Naive B cell (primary cell): ENCODE measurements at regions not wholly inside any gene's neighbourhood (a gene's known extent, or its start where the extent isn't known, plus 50 kb on each side); places are given as distances from the start of the nearest gene placed in this dataset.

Experiments used
- ATAC-seq, 2 donors: fragments of 150-1000 bp; cut with Tn5 transposase; 2 replicates each; pipeline ENCODE4 v1.10.0; 2021; ENCODE audit warnings: low read depth in 2 of 2, mild to moderate bottlenecking in 2 of 2, moderate library complexity in 2 of 2
- DNase-seq: peaks from one replicate; pipeline ENCODE4 v3.0.0; 2022
- H3K27ac Mint-ChIP-seq, 6 donors: one replicate each; pipeline ENCODE4 v1.8.0; 2020 to 2022; ENCODE audit warnings: mild to moderate bottlenecking in 6 of 6, mixed read lengths in 6 of 6, moderate library complexity in 5 of 6, inconsistent platforms in 2 of 6
- H3K27me3 Mint-ChIP-seq, 3 donors: one replicate each; pipeline ENCODE4 v1.8.0; 2021 to 2022; ENCODE audit warnings: mixed read lengths in 3 of 3, mild to moderate bottlenecking in 1 of 3
- H3K36me3 Mint-ChIP-seq, 2 donors: one replicate each; pipeline ENCODE4 v1.8.0; 2020 to 2022; ENCODE audit warnings: mixed read lengths in 2 of 2, inconsistent platforms in 1 of 2, mild to moderate bottlenecking in 1 of 2
- H3K4me1 Mint-ChIP-seq, 3 donors: one replicate each; pipeline ENCODE4 v1.8.0; 2020 to 2022; ENCODE audit warnings: mixed read lengths in 3 of 3, inconsistent platforms in 1 of 3, mild to moderate bottlenecking in 1 of 3, moderate library complexity in 1 of 3
- H3K4me3 Mint-ChIP-seq, 8 donors: one replicate each; pipeline ENCODE4 v1.8.0; 2020 to 2022; ENCODE audit warnings: mild to moderate bottlenecking in 8 of 8, mixed read lengths in 8 of 8, moderate library complexity in 8 of 8, inconsistent platforms in 2 of 8
- H3K9me3 Mint-ChIP-seq, 7 donors: one replicate each; pipeline ENCODE4 v1.8.0; 2020 to 2022; ENCODE audit warnings: mixed read lengths in 7 of 7, mild to moderate bottlenecking in 5 of 7, inconsistent platforms in 2 of 7, moderate library complexity in 1 of 7

GRCh38 chr5:82684659-82685058 lies 392.5 kb downstream of the TMEM167A start:
- ATAC-seq (no peak), DNase-seq (no peak)
- Mint-ChIP-seq H3K27me3 (no peaks in the 10 kb centered on the region), H3K4me1 (no peaks in the 10 kb centered on the region), H3K27ac (no peak overlapping the region), H3K36me3 (no peaks in the 10 kb centered on the region), H3K4me3 (no peak overlapping the region), H3K9me3 (peaks cover 0 to 10% (median 0%) of the 10 kb centered on the region in 7 donors)

- no peak overlapping the region for H3K4me3 Mint-ChIP-seq
- ATAC-seq = no peak
- H3K4me1 Mint-ChIP-seq = no peaks in the 10 kb centered on the region
- DNase-seq = no peak
- no peaks in the 10 kb centered on the region for H3K27me3 Mint-ChIP-seq
- no peak overlapping the region for H3K27ac Mint-ChIP-seq
- no peaks in the 10 kb centered on the region for H3K36me3 Mint-ChIP-seq
- peaks cover 0 to 10% (median 0%) of the 10 kb centered on the region in 7 donors for H3K9me3 Mint-ChIP-seq
Measured at GRCh38 chr5:82684165-82684564, 393.0 kb downstream of the TMEM167A start.

GRCh38 chr5:82679660-82680059 lies 397.5 kb downstream of the TMEM167A start:
- Mint-ChIP-seq H3K4me1 (no peaks in the 10 kb centered on the region), H3K9me3 (peaks cover 0 to 17% (median 0%) of the 10 kb centered on the region in 7 donors), H3K4me3 (no peak overlapping the region), H3K27ac (no peak overlapping the region), H3K27me3 (no peaks in the 10 kb centered on the region), H3K36me3 (no peaks in the 10 kb centered on the region)
- ATAC-seq = no peak
- DNase-seq = no peak

GRCh38 chr5:82676661-82677060 lies 398.5 kb upstream of the RPS23 start:
- DNase-seq = no peak

GRCh38 chr5:82674671-82675070 lies 396.5 kb upstream of the RPS23 start:
- H3K27ac Mint-ChIP-seq = no peak overlapping the region
- H3K9me3 Mint-ChIP-seq = peaks cover 0 to 6% (median 0%) of the 10 kb centered on the region in 7 donors
- H3K4me1 Mint-ChIP-seq = no peaks in the 10 kb centered on the region
- H3K27me3 Mint-ChIP-seq = no peaks in the 10 kb centered on the region
- ATAC-seq = no peak
- DNase-seq = no peak
- no peaks in the 10 kb centered on the region for H3K36me3 Mint-ChIP-seq
- H3K4me3 Mint-ChIP-seq = no peak overlapping the region

More at GRCh38 chr5:82676661-82677060, 398.5 kb upstream of the RPS23 start:
- Mint-ChIP-seq H3K4me3 (no peak overlapping the region), H3K36me3 (no peaks in the 10 kb centered on the region), H3K27ac (no peak overlapping the region), H3K27me3 (no peaks in the 10 kb centered on the region), H3K9me3 (peaks cover 0 to 11% (median 0%) of the 10 kb centered on the region in 7 donors), H3K4me1 (no peaks in the 10 kb centered on the region)
- ATAC-seq = no peak

GRCh38 chr5:82673057-82673809 lies 395.1 kb upstream of the RPS23 start:
- Mint-ChIP-seq H3K36me3 (no peaks in the 10 kb centered on the region), H3K27me3 (no peaks in the 10 kb centered on the region), H3K27ac (no peak overlapping the region), H3K4me1 (no peaks in the 10 kb centered on the region), H3K9me3 (peaks cover 0 to 6% (median 0%) of the 10 kb centered on the region in 7 donors), H3K4me3 (no peak overlapping the region)
- ATAC-seq = no peak
- DNase-seq = no peak

- DNase-seq (no peak), ATAC-seq (no peak)
- peaks cover 0 to 4% (median 0%) of the 10 kb centered on the region in 7 donors for H3K9me3 Mint-ChIP-seq
- no peaks in the 10 kb centered on the region for H3K27me3 Mint-ChIP-seq
- H3K4me1 Mint-ChIP-seq = no peaks in the 10 kb centered on the region
- no peak overlapping the region for H3K27ac Mint-ChIP-seq
- H3K4me3 Mint-ChIP-seq = no peak overlapping the region
- H3K36me3 Mint-ChIP-seq = no peaks in the 10 kb centered on the region
Measured at GRCh38 chr5:82670692-82671091, 392.5 kb upstream of the RPS23 start.

- no peak for ATAC-seq
- no peak for DNase-seq
- Mint-ChIP-seq H3K36me3 (no peaks in the 10 kb centered on the region), H3K27ac (no peak overlapping the region), H3K27me3 (no peaks in the 10 kb centered on the region), H3K9me3 (peaks cover 0 to 2% (median 0%) of the 10 kb centered on the region in 7 donors), H3K4me3 (no peak overlapping the region), H3K4me1 (no peaks in the 10 kb centered on the region)
Measured at GRCh38 chr5:82669720-82670119, 391.6 kb upstream of the RPS23 start.

- Mint-ChIP-seq H3K27ac (no peak overlapping the region), H3K36me3 (no peaks in the 10 kb centered on the region), H3K27me3 (no peaks in the 10 kb centered on the region), H3K9me3 (peaks cover 0 to 2% (median 0%) of the 10 kb centered on the region in 7 donors), H3K4me1 (no peaks in the 10 kb centered on the region), H3K4me3 (no peak overlapping the region)
- no peak for DNase-seq
- no peak for ATAC-seq
Measured at GRCh38 chr5:82666312-82666711, 388.2 kb upstream of the RPS23 start.

- no peak for ATAC-seq
- Mint-ChIP-seq H3K36me3 (no peaks in the 10 kb centered on the region), H3K4me1 (no peaks in the 10 kb centered on the region)
Measured at GRCh38 chr5:82664732-82665131, 386.6 kb upstream of the RPS23 start.

GRCh38 chr5:82663225-82663624 lies 385.1 kb upstream of the RPS23 start:
- Mint-ChIP-seq H3K4me3 (no peak overlapping the region), H3K36me3 (no peaks in the 10 kb centered on the region), H3K27ac (no peak overlapping the region), H3K27me3 (no peaks in the 10 kb centered on the region), H3K4me1 (no peaks in the 10 kb centered on the region), H3K9me3 (peaks cover 0 to 2% (median 0%) of the 10 kb centered on the region in 7 donors)
- ATAC-seq (no peak), DNase-seq (no peak)

More at GRCh38 chr5:82664732-82665131, 386.6 kb upstream of the RPS23 start:
- no peak overlapping the region for H3K4me3 Mint-ChIP-seq
- DNase-seq = no peak
- no peak overlapping the region for H3K27ac Mint-ChIP-seq
- no peaks in the 10 kb centered on the region for H3K27me3 Mint-ChIP-seq
- peaks cover 0 to 2% (median 0%) of the 10 kb centered on the region in 7 donors for H3K9me3 Mint-ChIP-seq

GRCh38 chr5:82662340-82662739 lies 384.2 kb upstream of the RPS23 start:
- Mint-ChIP-seq H3K27me3 (no peaks in the 10 kb centered on the region), H3K36me3 (no peaks in the 10 kb centered on the region), H3K9me3 (peaks cover 0 to 2% (median 0%) of the 10 kb centered on the region in 7 donors), H3K4me1 (no peaks in the 10 kb centered on the region), H3K4me3 (no peak overlapping the region), H3K27ac (no peak overlapping the region)
- no peak for DNase-seq
- no peak for ATAC-seq

- Mint-ChIP-seq H3K36me3 (no peaks in the 10 kb centered on the region), H3K4me3 (no peak overlapping the region), H3K4me1 (no peaks in the 10 kb centered on the region), H3K27ac (no peak overlapping the region), H3K27me3 (no peaks in the 10 kb centered on the region), H3K9me3 (peaks cover 0 to under 1% (median 0%) of the 10 kb centered on the region in 7 donors)
- no peak for DNase-seq
- ATAC-seq = no peak
Measured at GRCh38 chr5:82661933-82662332, 383.8 kb upstream of the RPS23 start.

- no peak overlapping the region for H3K27ac Mint-ChIP-seq
- H3K4me3 Mint-ChIP-seq = no peak overlapping the region
- no peaks in the 10 kb centered on the region for H3K36me3 Mint-ChIP-seq
- H3K27me3 Mint-ChIP-seq = no peaks in the 10 kb centered on the region
- no peaks in the 10 kb centered on the region for H3K9me3 Mint-ChIP-seq
- no peak for DNase-seq
- no peaks in the 10 kb centered on the region for H3K4me1 Mint-ChIP-seq
- ATAC-seq = no peak
Measured at GRCh38 chr5:82661462-82661861, 383.3 kb upstream of the RPS23 start.
